GM21447 (cell line): ENCODE measurements at regions not wholly inside any gene's neighbourhood (a gene's known extent, or its start where the extent isn't known, plus 50 kb on each side); places are given as distances from the start of the nearest gene placed in this dataset.
"Not testable (repeated sequence)": the region's sequence is repeated elsewhere in the genome, so short reads cannot be mapped to it uniquely, and the experiment has no call there.

Experiments used
- ATAC-seq: cut with Tn5 transposase; IDR thresholded peaks from one replicate; pipeline ENCODE4 v1.9.1; 2021; ENCODE audit not compliant: unreplicated experiment

GRCh38 chr4:162847945-162848549 lies 318.6 kb downstream of the NAF1 start:
- ATAC-seq: peak; percentile 52

GRCh38 chr4:162841753-162842152 lies 324.9 kb downstream of the NAF1 start:
- ATAC-seq: no peak

GRCh38 chr4:162839814-162840213 lies 326.9 kb downstream of the NAF1 start:
- no peak for ATAC-seq

GRCh38 chr4:162838671-162839070 lies 328.0 kb downstream of the NAF1 start:
- no peak for ATAC-seq

GRCh38 chr4:162837679-162838078 lies 329.0 kb downstream of the NAF1 start:
- ATAC-seq: no peak

- no peak for ATAC-seq
Measured at GRCh38 chr4:162837241-162837640, 329.4 kb downstream of the NAF1 start.

GRCh38 chr4:162836773-162837172 lies 329.9 kb downstream of the NAF1 start:
- no peak for ATAC-seq

- not testable (repeated sequence) for ATAC-seq
Measured at GRCh38 chr4:162836258-162836657, 330.4 kb downstream of the NAF1 start.

- ATAC-seq: no peak
Measured at GRCh38 chr4:162830899-162831298, 335.8 kb downstream of the NAF1 start.

GRCh38 chr4:162817374-162817773 lies 349.3 kb downstream of the NAF1 start:
- ATAC-seq: not testable (repeated sequence)

GRCh38 chr4:162804351-162804924 lies 362.3 kb downstream of the NAF1 start:
- ATAC-seq: no peak

GRCh38 chr4:162803378-162803777 lies 363.3 kb downstream of the NAF1 start:
- peak; percentile 68 for ATAC-seq

- no peak for ATAC-seq
Measured at GRCh38 chr4:162797108-162797507, 369.6 kb downstream of the NAF1 start.

GRCh38 chr4:162793571-162793970 lies 373.1 kb downstream of the NAF1 start:
- no peak for ATAC-seq

- no peak for ATAC-seq
Measured at GRCh38 chr4:162793004-162793403, 373.7 kb downstream of the NAF1 start.

- no peak for ATAC-seq
Measured at GRCh38 chr4:162791226-162791625, 375.5 kb downstream of the NAF1 start.

GRCh38 chr4:162787120-162787519 lies 379.6 kb downstream of the NAF1 start:
- ATAC-seq: no peak

- ATAC-seq: no peak
Measured at GRCh38 chr4:162782778-162783525, 383.7 kb downstream of the NAF1 start.

GRCh38 chr4:162782096-162782777 lies 384.5 kb downstream of the NAF1 start:
- no peak for ATAC-seq

- ATAC-seq: no peak
Measured at GRCh38 chr4:162770761-162771490, 395.8 kb downstream of the NAF1 start.

GRCh38 chr4:162767083-162767482 lies 399.6 kb downstream of the NAF1 start:
- no peak for ATAC-seq
